Activated CD4-positive, alpha-beta T cell treated with anti-CD3 and anti-CD28 coated beads, Interleukin-2, Interleukin-4, amounts not matched to agents 100 ng/mL and 50 ng/mL, durations not matched to agents 16 hours and 8 hours (primary cell): ENCODE measurements at regions not wholly inside any gene's neighbourhood (a gene's known extent, or its start where the extent isn't known, plus 50 kb on each side); places are given as distances from the start of the nearest gene placed in this dataset.
"Not testable (repeated sequence)": the region's sequence is repeated elsewhere in the genome, so short reads cannot be mapped to it uniquely, and the experiment has no call there.

Experiments
- DNase-seq: peaks from one replicate; pipeline ENCODE4 v3.0.0-alpha.2; 2020; ENCODE audit warnings: low spot score

GRCh38 chr6:43934803-43935602, 165.0 kb downstream of the VEGFA start:
- no peak for DNase-seq

GRCh38 chr6:43934183-43934802, 164.3 kb downstream of the VEGFA start:
- no peak for DNase-seq

GRCh38 chr6:43933148-43933885, 163.3 kb downstream of the VEGFA start:
- no peak for DNase-seq

- DNase-seq = no peak
These were observed 162.5 kb downstream of the VEGFA start for GRCh38 chr6:43932259-43933147.

GRCh38 chr6:43931201-43931600, 161.2 kb downstream of the VEGFA start:
- no peak for DNase-seq

GRCh38 chr6:43930440-43931154, 160.6 kb downstream of the VEGFA start:
- DNase-seq = no peak

- no peak for DNase-seq
These were observed 159.5 kb downstream of the VEGFA start for GRCh38 chr6:43929511-43929910.

GRCh38 chr6:43927532-43928210, 157.7 kb downstream of the VEGFA start:
- DNase-seq = no peak

- no peak for DNase-seq
These were observed 156.9 kb downstream of the VEGFA start for GRCh38 chr6:43926634-43927531.

GRCh38 chr6:43925636-43926139, 155.7 kb downstream of the VEGFA start:
- not testable (repeated sequence) for DNase-seq

- peak; percentile 64 for DNase-seq
These were observed 154.3 kb downstream of the VEGFA start for GRCh38 chr6:43924222-43924702.

- DNase-seq = no peak
These were observed 153.6 kb downstream of the VEGFA start for GRCh38 chr6:43923376-43924221.

GRCh38 chr6:43922426-43923375, 152.7 kb downstream of the VEGFA start:
- DNase-seq = no peak

GRCh38 chr6:43921548-43922425, 151.8 kb downstream of the VEGFA start:
- no peak for DNase-seq

GRCh38 chr6:43921039-43921438, 151.0 kb downstream of the VEGFA start:
- DNase-seq = no peak

- DNase-seq = no peak
These were observed 149.8 kb downstream of the VEGFA start for GRCh38 chr6:43919774-43920173.
